K562 (cell line): ENCODE measurements at regions not wholly inside any gene's neighbourhood (a gene's known extent, or its start where the extent isn't known, plus 50 kb on each side); places are given as distances from the start of the nearest gene placed in this dataset.

Source experiments
- ATAC-seq: fragments of 200-7000 bp; cut with Tn5 transposase; 3 replicates; pipeline ENCODE4 v1.9.1; 2020; ENCODE audit warnings: moderate library complexity
- BruUV-seq: library from RNA; stranded (reverse); fragments of 400-500 nt; replicated peaks from 2 replicates; lab custom pipeline; 2021; lab: Mats Ljungman, UMichigan
- CTCF ChIA-PET: fragments of 300-600 bp; formaldehyde crosslinking; extraction: SDS; loops from one replicate; lab custom pipeline; 2021; ENCODE audit warnings: low intra/inter-chr PET ratio; lab: Yijun Ruan, JAX
- POLR2A ChIA-PET: fragments of 300-600, 350-650 bp; sonication (Branson Sonifier 250); formaldehyde crosslinking; extraction: SDS; loops from one replicate; lab custom pipeline; 2021; ENCODE audit warnings: antibody characterized with exemption, inconsistent platforms; lab: Yijun Ruan, JAX
- DNase-seq, 4 experiments: peaks; one replicate each; pipeline versions ENCODE4 v3.0.0 to v3.0.0-alpha.2; 2011 to 2018; ENCODE audit warnings: low spot score in 3 of 4, mixed read lengths in 3 of 4; ENCODE audit errors: extremely low read depth in 1 of 4
- FAIRE-seq: peaks from 2 replicates; lab custom pipeline; 2011; peaks lifted over from hg19 to GRCh38; lab: Jason Lieb, UNC
- H2AFZ ChIP-seq: 2 replicates; pipeline ENCODE4 v1.6.0; 2011; ENCODE audit warnings: low read depth, low read length, control low read depth, inconsistent platforms
- H3K27ac ChIP-seq: fragments of 200-600 bp; 3 replicates; pipeline ENCODE4 v1.8.0; 2011; ENCODE audit warnings: low read depth, mild to moderate bottlenecking, control low read depth, inconsistent platforms, low read length, moderate library complexity, mixed read lengths; ENCODE audit errors: extremely low read depth
- H3K27me3 ChIP-seq, 2 experiments: fragments of 300-600 bp in 1 of 2; 2 replicates in 1 of 2; 3 replicates in 1 of 2; pipeline versions ENCODE4 v1.6.0 to v1.8.0; 2011; ENCODE audit warnings: inconsistent platforms in 2 of 2, low read length in 2 of 2, mild to moderate bottlenecking in 1 of 2, mixed read lengths in 1 of 2, moderate library complexity in 1 of 2; ENCODE audit not compliant: control insufficient read depth in 2 of 2, insufficient read depth in 2 of 2
- H3K36me3 ChIP-seq: fragments of 300-600 bp; 3 replicates; pipeline ENCODE4 v1.8.0; 2011; ENCODE audit warnings: mild to moderate bottlenecking, low read length, inconsistent platforms; ENCODE audit not compliant: control insufficient read depth, insufficient read depth
- H3K4me1 ChIP-seq, 2 experiments: fragments of 200-600 bp in 1 of 2; replicated peaks in 1 of 2; 2 replicates in 1 of 2; 3 replicates in 1 of 2; pipeline versions ENCODE4 v1.5.1 to v1.8.0; 2011; ENCODE audit warnings: inconsistent platforms in 2 of 2, low read length in 2 of 2, mild to moderate bottlenecking in 1 of 2, mixed read lengths in 1 of 2, moderate library complexity in 1 of 2; ENCODE audit not compliant: control insufficient read depth in 2 of 2, insufficient read depth in 2 of 2
- H3K4me2 ChIP-seq: 2 replicates; pipeline ENCODE4 v1.6.1; 2011; ENCODE audit warnings: low read length, control low read depth, inconsistent platforms, mixed read lengths; ENCODE audit not compliant: insufficient read depth
- H3K4me3 ChIP-seq: fragments of 200-600 bp; sonication (generic), shearing (Covaris generic); 2 replicates; pipeline ENCODE4 v1.5.1; 2016; ENCODE audit warnings: control low read depth, inconsistent platforms
- H3K79me2 ChIP-seq: fragments of 200-600 bp; 3 replicates; pipeline ENCODE4 v1.8.0; 2011; ENCODE audit warnings: low read length, inconsistent platforms; ENCODE audit not compliant: control insufficient read depth, insufficient read depth
- H3K9ac ChIP-seq, 2 experiments: 2 replicates each; pipeline versions ENCODE4 v1.6.0 to v1.6.1; 2011; ENCODE audit warnings: low read depth in 2 of 2, low read length in 2 of 2, control low read depth in 1 of 2, inconsistent platforms in 1 of 2, mild to moderate bottlenecking in 1 of 2, mixed read lengths in 1 of 2; ENCODE audit not compliant: insufficient read depth in 1 of 2
- H3K9me1 ChIP-seq: one replicate; pipeline ENCODE4 v1.6.0; 2011; ENCODE audit warnings: inconsistent platforms, mild to moderate bottlenecking, low read length, moderate library complexity; ENCODE audit not compliant: control insufficient read depth, insufficient read depth
- H3K9me3 ChIP-seq: replicated peaks from 2 replicates; pipeline ENCODE4 v1.5.1; 2011; ENCODE audit warnings: low read depth, low read length, inconsistent platforms; ENCODE audit not compliant: control insufficient read depth, insufficient read depth
- H4K20me1 ChIP-seq: replicated peaks from 2 replicates; pipeline ENCODE4 v1.6.1; 2011; ENCODE audit warnings: low read length, inconsistent platforms, mixed read lengths; ENCODE audit not compliant: control insufficient read depth, insufficient read depth
- CBFA2T3 ChIP-seq: fragments of 450-650 bp; IDR thresholded peaks from 2 replicates; pipeline ENCODE4 v1.6.1; 2017
- CGGBP1 ChIP-seq: fragments of 250-450 bp; sonication (Bioruptor Pico); IDR thresholded peaks from 2 replicates; pipeline ENCODE4 v1.9.0; 2021; ENCODE audit warnings: mild to moderate bottlenecking
- E2F6 ChIP-seq, 2 experiments: IDR thresholded peaks; 2 replicates each; pipeline ENCODE4 v1.6.1; 2011; ENCODE audit warnings: borderline replicate concordance in 1 of 2, control low read depth in 1 of 2, low read depth in 1 of 2, low read length in 1 of 2, mild to moderate bottlenecking in 1 of 2, mixed read lengths in 1 of 2, moderate library complexity in 1 of 2; ENCODE audit not compliant: insufficient read depth in 1 of 2, insufficient read length in 1 of 2, poor library complexity in 1 of 2, severe bottlenecking in 1 of 2; ENCODE audit errors: extremely low read depth in 1 of 2
- GATAD2B ChIP-seq: fragments of 450-650 bp; IDR thresholded peaks from 2 replicates; pipeline ENCODE4 v1.6.1; 2017; ENCODE audit warnings: mild to moderate bottlenecking, borderline replicate concordance
- LEF1 ChIP-seq: fragments of 450-650 bp; IDR thresholded peaks from 2 replicates; pipeline ENCODE4 v1.6.1; 2016; ENCODE audit warnings: mild to moderate bottlenecking
- NFXL1 ChIP-seq: fragments of 450-650 bp; formaldehyde crosslinking; IDR thresholded peaks from 2 replicates; pipeline ENCODE4 v1.4.0; 2021; ENCODE audit warnings: mild to moderate bottlenecking
- SIRT6 ChIP-seq: IDR thresholded peaks from one replicate; pipeline ENCODE4 v1.6.1; 2012; ENCODE audit warnings: low read depth, mild to moderate bottlenecking, control low read depth, inconsistent platforms, low read length, moderate library complexity
- THAP7 ChIP-seq: fragments of 250-450 bp; sonication (Bioruptor Pico); IDR thresholded peaks from 2 replicates; pipeline ENCODE4 v1.5.0; 2021
- THRB ChIP-seq: fragments of 450-650 bp; formaldehyde crosslinking; conservative IDR thresholded peaks from 2 replicates; pipeline ENCODE4 v1.4.0; 2022; ENCODE audit warnings: mild to moderate bottlenecking, missing genetic modification characterization
- XRCC3 ChIP-seq: fragments of 450-650 bp; IDR thresholded peaks from 2 replicates; pipeline ENCODE4 v1.6.1; 2017; ENCODE audit warnings: mild to moderate bottlenecking, moderate library complexity
- ZNF551 ChIP-seq: fragments of 250-450 bp; sonication (Bioruptor Pico); IDR thresholded peaks from 2 replicates; pipeline ENCODE4 v1.5.0; 2021; ENCODE audit warnings: mild to moderate bottlenecking, moderate library complexity
- WGBS: fragments of 100-300 bp; shearing (Covaris generic); methylation state at CpG from one replicate; pipeline ENCODE4 v1.1.6; 2016; ENCODE audit warnings: low coverage, mixed read lengths; ENCODE audit not compliant: insufficient coverage; ENCODE audit errors: missing lambda C conversion rate; 5-methylcytosine and 5-hydroxymethylcytosine counted together
- in situ Hi-C: fragments of 300-500 bp; cut with MboI; formaldehyde crosslinking; loops from 4 replicates; pipeline ENCODE4 v1.15.0; 2018; ENCODE audit warnings: inconsistent platforms, mixed read lengths
- intact Hi-C: fragments of 100-400 bp; cut with micrococcal nuclease; formaldehyde crosslinking; loops from 2 replicates; pipeline ENCODE4 v1.14.2; 2022

- no peak for TF ChIP-seq SIRT6
- TF ChIP-seq CGGBP1, result no peak
- TF ChIP-seq GATAD2B, result no peak
- no peak for TF ChIP-seq E2F6 (IDR thresholded peaks at IDR 0.05; ENCODE audit: borderline replicate concordance in 1 of 2, extremely low read depth in 1 of 2, insufficient read depth in 1 of 2, insufficient read length in 1 of 2, low read depth in 1 of 2, low read length in 1 of 2, poor library complexity in 1 of 2, severe bottlenecking in 1 of 2)
- no peak for TF ChIP-seq XRCC3
- TF ChIP-seq ZNF551 (CRISPR knock-in tag), result no peak
- no peak for TF ChIP-seq LEF1
- no peak for TF ChIP-seq CBFA2T3
Observed at GRCh38 chr4:66252291-66252690, 582.0 kb upstream of the EPHA5 start (continued).

GRCh38 chr4:66246643-66247042, 576.4 kb upstream of the EPHA5 start:
- Histone ChIP-seq H3K4me2 (no peak overlapping the region), H3K27me3 (no peaks in the 10 kb centered on the region), H3K27ac (no peak overlapping the region), H3K79me2 (no peaks in the 10 kb centered on the region), H3K4me3 (no peak overlapping the region), H4K20me1 (no peaks in the 10 kb centered on the region), H3K36me3 (no peaks in the 10 kb centered on the region), H3K9me3 (no peaks in the 10 kb centered on the region), H3K9ac (no peak overlapping the region), H2AFZ (no peak overlapping the region), H3K4me1 (no peaks in the 10 kb centered on the region), H3K9me1 (no peaks in the 10 kb centered on the region)
- ATAC-seq (no peak), DNase-seq (no peak), FAIRE-seq (no peak)
- 0% methylated on average over 1 of the region's 1 CpG for WGBS
- BruUV-seq, result no TSS peak
- POLR2A ChIA-PET, result no interaction called here
- in situ Hi-C loops, result no loop called here
- CTCF ChIA-PET, result no interaction called here
- intact Hi-C loops, result no loop called here
- TF ChIP-seq THAP7 (CRISPR knock-in tag) (no peak), NFXL1 (no peak), THRB (CRISPR knock-in tag) (no peak)
